ENCODE measurements at regions not wholly inside any gene's neighbourhood (a gene's known extent, or its start where the extent isn't known, plus 50 kb on each side); places are given as distances from the start of the nearest gene placed in this dataset.
"Not testable (repeated sequence)": the region's sequence is repeated elsewhere in the genome, so short reads cannot be mapped to it uniquely, and the experiment has no call there.

- DNase-seq, result no peak
Measured at GRCh38 chr12:87096082-87096585, 839.9 kb upstream of the MGAT4C start.

GRCh38 chr12:87094356-87094755, 838.2 kb upstream of the MGAT4C start:
- peak in 1 of 3 donors; percentile 40 for DNase-seq

GRCh38 chr12:87092421-87092820, 836.2 kb upstream of the MGAT4C start:
- DNase-seq, result no peak

GRCh38 chr12:87086118-87086891, 830.1 kb upstream of the MGAT4C start:
- DNase-seq, result peak in 1 of 3 donors; percentile 3

GRCh38 chr12:87085286-87085685, 829.1 kb upstream of the MGAT4C start:
- no peak for DNase-seq

- no peak for DNase-seq
Measured at GRCh38 chr12:87082756-87083155, 826.6 kb upstream of the MGAT4C start.

- no peak for DNase-seq
Measured at GRCh38 chr12:87074781-87075180, 818.6 kb upstream of the MGAT4C start.

GRCh38 chr12:87066326-87066725, 810.1 kb upstream of the MGAT4C start:
- DNase-seq, result no peak

GRCh38 chr12:87059231-87059630, 803.0 kb upstream of the MGAT4C start:
- no peak for DNase-seq

- DNase-seq, result peak; percentile 14 to 58 (median 16)
Measured at GRCh38 chr12:87054226-87054625, 798.0 kb upstream of the MGAT4C start.

GRCh38 chr12:87051621-87052020, 795.4 kb upstream of the MGAT4C start:
- DNase-seq, result peak in 1 of 3 donors; percentile 32

GRCh38 chr12:87047691-87048090, 791.5 kb upstream of the MGAT4C start:
- no peak for DNase-seq

- DNase-seq, result no peak
Measured at GRCh38 chr12:87039536-87039935, 783.3 kb upstream of the MGAT4C start.

- DNase-seq, result no peak
Measured at GRCh38 chr12:87038098-87038497, 781.9 kb upstream of the MGAT4C start.

GRCh38 chr12:87025976-87026375, 769.8 kb upstream of the MGAT4C start:
- DNase-seq, result no peak

- DNase-seq, result no peak
Measured at GRCh38 chr12:87021400-87021799, 765.2 kb upstream of the MGAT4C start.

- no peak for DNase-seq
Measured at GRCh38 chr12:87020071-87020470, 763.9 kb upstream of the MGAT4C start.

GRCh38 chr12:87015352-87015751, 759.2 kb upstream of the MGAT4C start:
- no peak for DNase-seq

- no peak for DNase-seq
Measured at GRCh38 chr12:87008785-87009384, 752.7 kb upstream of the MGAT4C start.

GRCh38 chr12:87001102-87001501, 744.9 kb upstream of the MGAT4C start:
- no peak for DNase-seq

GRCh38 chr12:86985298-86985697, 729.1 kb upstream of the MGAT4C start:
- DNase-seq, result no peak

- not testable (repeated sequence) for DNase-seq
Measured at GRCh38 chr12:86970595-86970994, 714.4 kb upstream of the MGAT4C start.

- DNase-seq, result no peak
Measured at GRCh38 chr12:86959766-86960458, 703.7 kb upstream of the MGAT4C start.
